Mammary epithelial cell (primary cell): ENCODE measurements at regions not wholly inside any gene's neighbourhood (a gene's known extent, or its start where the extent isn't known, plus 50 kb on each side); places are given as distances from the start of the nearest gene placed in this dataset.

Experiments
- CTCF ChIP-seq, 2 donors: IDR thresholded peaks in 1 of 2; conservative IDR thresholded peaks in 1 of 2; 2 replicates each; pipeline ENCODE4 v1.5.1; 2011 to 2012; ENCODE audit warnings: inconsistent platforms in 2 of 2, low read length in 2 of 2, mild to moderate bottlenecking in 2 of 2, control low read depth in 1 of 2, low read depth in 1 of 2; ENCODE audit not compliant: insufficient read depth in 1 of 2; ENCODE audit errors: extremely low read depth in 1 of 2
- EZH2 ChIP-seq: IDR thresholded peaks from 2 replicates; pipeline ENCODE4 v1.6.1; 2012; ENCODE audit warnings: low read length, inconsistent platforms, borderline replicate concordance

GRCh38 chr13:34312578-34312977, 494.6 kb downstream of the RFC3 start:
- TF ChIP-seq CTCF (conservative IDR thresholded peaks at IDR 0.05 in 1 of 2, IDR thresholded peaks at IDR 0.05 in 1 of 2; ENCODE audit: extremely low read depth in 1 of 2, insufficient read depth in 1 of 2, low read depth in 1 of 2, low read length in 2 of 2) (no peak), EZH2 (no peak)
